GM19193 (cell line): ENCODE measurements at regions not wholly inside any gene's neighbourhood (a gene's known extent, or its start where the extent isn't known, plus 50 kb on each side); places are given as distances from the start of the nearest gene placed in this dataset.

Source experiments
- POLR2A ChIP-seq: IDR thresholded peaks from 4 replicates; pipeline ENCODE4 v1.6.1; 2011; ENCODE audit not compliant: insufficient read depth, insufficient read length; ENCODE audit errors: extremely low read depth

DNA sequence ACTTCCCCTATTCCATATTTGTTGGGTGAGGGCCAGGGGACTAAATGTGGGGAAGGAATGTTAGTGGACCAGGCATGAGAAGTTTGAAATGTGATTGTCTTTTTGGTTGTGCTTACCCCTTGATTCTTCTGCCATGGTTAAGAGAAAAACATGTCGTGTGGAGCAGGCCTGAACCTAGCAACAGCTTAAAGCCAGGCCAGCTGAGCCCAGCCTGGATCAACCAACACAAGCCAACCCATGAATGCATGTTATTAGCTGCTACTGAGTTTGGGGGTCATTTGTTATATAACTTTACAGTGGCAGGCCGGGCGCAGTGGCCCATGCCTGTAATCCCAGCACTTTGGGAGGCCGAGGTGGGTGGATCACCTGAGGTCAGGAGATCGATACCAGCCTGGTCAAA, 52.4 kb upstream of the TRIO start:
- TF ChIP-seq POLR2A: no peak

DNA sequence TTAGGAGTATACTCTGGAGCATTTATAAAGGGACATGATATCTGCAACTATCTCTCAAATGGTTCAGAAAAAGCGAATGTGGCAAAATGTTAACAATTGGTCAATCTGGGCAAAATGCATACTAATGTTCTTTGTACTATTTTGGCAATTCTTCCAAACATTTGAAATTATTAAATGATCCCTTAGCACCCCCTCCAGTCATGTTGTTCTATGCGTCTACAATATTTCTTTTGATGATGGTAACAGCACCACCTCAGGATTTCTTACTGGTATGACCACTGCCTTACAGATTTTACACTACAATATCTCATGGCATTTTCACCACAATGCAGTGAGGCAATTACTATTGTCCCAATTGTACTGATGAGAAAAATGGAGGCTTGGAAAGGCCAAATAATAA, 52.9 kb upstream of the TRIO start:
- TF ChIP-seq POLR2A: no peak

DNA sequence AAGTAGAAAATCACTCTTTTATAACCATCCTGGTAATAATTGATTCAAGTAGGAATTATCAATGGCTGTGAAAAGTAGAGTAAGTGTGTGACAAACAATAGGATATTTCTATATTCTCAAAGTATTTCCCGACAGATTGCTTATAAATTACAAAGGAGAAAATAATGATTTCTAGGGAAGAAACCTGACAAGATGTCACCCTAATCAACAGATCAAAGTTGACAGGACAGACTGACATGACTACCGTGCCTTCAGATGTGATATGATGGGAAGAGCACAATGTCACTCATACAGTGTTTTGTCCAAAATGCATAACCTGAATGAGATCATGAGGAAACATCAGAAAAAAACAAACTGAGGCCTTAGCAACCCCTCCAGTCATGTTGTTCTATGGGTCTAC, 53.9 kb upstream of the TRIO start:
- TF ChIP-seq POLR2A: no peak

DNA sequence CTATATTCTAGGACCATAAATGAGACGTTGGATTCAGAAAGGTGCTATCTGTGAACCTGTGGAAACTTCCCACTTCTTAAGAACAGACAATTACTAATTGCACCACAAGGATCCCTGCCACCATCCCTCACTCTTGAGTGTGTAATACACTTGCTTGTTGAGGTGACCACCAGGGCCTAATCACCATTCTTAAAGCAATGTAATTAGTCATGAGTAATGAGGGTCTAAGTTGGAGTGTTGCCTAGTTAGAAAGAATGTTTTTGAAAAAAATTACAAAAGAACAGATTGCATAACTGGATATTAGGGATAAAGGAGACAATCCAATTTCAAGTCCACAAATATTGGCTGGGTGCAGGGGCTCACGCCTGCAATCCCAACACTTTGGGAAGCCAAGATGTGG, 56.9 kb upstream of the TRIO start:
- no peak for TF ChIP-seq POLR2A

DNA sequence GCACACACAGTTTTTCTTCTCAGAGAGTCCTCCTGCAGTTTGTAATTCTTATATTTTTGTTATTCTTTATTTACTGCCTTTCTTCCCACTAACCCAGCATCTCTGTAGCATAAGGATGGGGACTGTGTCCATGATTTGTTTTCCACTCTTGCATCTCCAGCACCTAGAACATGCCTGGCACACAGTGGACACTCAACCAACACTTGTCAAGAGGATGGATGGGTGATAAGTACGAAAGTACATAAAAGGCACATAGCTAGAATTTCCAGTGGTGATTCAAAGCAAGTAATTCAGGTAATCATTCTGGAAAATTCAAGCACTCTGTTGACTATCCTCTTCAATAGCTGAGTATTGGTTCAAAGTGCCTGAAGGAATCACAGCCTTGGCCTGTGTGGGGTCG, 60.2 kb upstream of the TRIO start:
- no peak for TF ChIP-seq POLR2A

DNA sequence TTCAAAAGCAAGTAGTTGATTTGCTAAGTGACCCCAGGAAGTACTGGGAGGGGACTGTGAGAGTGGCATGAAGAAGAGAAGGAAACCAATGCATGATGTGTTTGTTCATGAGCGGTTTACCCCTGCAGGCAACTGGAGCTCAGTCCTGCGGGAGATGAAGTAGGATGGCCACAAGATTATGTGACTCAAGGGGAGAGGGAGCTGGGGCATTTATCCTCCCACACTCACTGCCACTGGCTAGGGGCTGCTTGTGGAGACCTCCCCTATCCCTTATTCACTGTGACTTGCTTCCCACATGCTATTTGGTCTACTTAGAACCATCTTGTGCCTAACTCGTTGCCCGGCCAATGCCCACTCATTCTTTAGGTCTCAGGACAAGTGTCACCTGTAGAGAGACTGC, 60.6 kb upstream of the TRIO start:
- no peak for TF ChIP-seq POLR2A

DNA sequence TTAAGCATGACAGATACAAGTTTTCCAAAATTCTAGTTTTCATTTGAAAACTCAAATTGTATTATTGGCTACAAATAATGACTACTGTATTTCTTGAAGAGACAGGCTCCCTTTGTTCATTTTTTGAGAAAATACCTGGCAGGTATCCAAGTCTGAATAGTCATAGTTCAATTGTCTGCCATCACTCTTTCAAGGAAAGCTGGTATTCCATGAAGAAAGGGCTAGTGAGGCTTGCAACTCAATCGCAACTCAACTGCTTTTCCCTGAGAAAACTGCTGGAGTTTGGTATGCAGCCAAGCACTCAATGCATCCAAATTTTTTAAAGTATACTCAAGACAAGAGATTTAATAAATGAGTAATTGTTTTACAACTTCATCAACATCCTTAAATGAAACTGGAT, 61.4 kb upstream of the TRIO start:
- TF ChIP-seq POLR2A: no peak

DNA sequence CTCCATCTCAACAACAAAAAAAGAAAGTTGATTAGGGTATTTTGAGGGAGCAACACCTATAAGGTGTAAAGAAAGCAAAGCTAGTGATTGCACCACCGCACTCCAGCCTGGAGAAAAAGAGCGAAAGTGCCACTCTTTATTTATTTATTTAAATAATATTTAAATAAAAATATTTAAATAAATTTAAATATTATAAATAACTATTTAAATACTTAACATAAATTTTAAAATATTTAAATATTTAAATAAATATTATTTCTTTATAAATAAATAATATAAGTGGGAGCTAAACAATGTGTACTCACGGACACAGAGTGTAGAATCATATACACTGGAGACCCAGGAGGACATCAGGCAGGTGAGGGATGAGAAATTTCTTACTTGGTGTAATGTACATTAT, 64.4 kb upstream of the TRIO start:
- TF ChIP-seq POLR2A: no peak

DNA sequence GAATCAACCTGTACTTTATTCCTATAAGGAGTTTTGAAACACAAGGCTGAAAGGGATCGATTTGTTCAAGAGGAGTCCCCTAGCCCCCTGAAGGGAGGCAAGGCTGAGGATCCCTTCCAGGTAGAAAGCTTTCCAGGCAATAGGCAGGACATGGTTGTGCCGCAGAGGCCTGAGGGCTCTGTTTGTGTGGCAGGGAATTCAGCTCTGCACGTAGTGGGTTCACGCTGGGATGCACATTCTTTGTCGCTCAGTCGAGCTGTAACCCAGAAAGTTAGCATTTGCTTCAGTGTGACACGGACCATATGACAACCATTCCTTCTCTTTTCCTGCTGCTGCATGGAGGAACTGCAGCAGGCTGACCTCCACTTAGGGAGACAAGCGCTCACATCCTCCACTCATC, 65.6 kb upstream of the TRIO start:
- no peak for TF ChIP-seq POLR2A

DNA sequence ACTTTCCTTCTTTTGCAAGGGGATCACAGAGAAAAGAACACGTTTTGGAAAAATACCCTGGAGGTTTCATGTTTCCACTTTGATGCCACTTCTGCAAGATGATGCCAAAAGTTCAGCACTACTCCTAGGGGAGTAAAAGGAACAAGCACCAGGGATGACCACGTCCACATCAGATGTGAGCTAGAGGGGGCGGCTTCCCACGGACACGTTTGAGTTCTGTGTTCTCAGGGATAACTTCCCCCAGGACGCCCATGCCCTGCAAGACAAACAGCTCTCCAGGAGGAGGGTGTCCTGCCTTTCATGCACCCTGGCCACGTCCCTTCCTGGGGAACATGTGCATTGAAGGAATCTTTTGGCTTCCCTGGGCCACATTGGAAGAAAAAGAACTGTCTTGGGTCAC, 66.6 kb upstream of the TRIO start:
- no peak for TF ChIP-seq POLR2A

DNA sequence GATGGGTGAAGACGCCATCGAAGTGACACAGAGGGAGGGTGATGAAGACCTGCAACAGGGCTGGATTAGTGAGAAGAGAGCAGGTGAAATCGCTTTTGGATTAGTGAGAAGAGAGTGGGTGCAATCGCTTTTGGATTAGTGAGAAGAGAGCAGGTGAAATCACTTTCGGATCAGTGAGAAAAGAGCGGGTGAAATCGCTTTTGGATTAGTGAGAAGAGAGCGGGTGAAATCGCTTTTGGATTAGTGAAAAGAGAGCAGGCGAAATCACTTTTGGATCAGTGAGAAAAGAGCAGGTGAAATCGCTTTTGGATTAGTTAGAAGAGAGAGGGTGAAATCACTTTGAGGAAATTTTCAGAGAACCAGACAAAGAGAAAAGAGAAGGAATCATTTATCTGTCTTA, 67.2 kb upstream of the TRIO start:
- TF ChIP-seq POLR2A: no peak

DNA sequence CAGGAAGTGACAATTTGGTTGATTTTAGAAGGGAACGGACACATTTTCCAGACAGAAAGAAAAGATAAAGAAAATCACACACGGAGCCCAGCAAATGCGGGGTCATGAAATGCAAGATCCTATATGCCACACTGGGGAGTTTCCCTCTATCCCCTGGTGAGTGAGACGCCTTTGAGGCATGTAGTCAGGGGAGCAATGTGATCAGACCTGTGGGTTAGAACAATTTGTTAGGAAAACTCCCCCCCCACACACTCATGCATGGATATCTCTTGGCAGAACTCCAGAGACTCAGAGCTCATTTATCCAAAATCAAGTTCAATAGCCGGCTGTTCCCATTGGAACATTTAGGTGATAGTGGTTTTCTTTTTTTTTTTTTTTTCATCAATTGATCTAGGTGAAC, 71.7 kb upstream of the TRIO start:
- TF ChIP-seq POLR2A: no peak

DNA sequence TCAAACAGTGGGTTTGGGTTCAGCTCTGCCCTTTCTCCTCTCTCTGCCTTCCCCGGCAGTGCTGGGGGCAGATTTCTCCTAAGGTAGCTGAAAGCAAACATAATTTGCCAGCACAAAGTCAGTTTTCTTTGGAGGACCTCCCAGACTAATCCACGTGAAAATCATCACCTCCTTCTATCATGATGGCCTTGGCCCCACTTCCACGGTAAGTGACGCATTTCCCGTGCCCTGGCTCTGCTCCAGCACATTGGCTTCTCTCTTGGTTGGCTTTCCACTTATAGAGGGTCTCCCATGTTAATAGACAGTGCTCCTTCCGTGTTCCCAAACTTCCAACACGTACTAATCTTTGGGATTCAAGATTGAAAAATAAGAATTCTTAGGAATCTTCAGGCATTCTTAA, 74.1 kb upstream of the TRIO start:
- no peak for TF ChIP-seq POLR2A

DNA sequence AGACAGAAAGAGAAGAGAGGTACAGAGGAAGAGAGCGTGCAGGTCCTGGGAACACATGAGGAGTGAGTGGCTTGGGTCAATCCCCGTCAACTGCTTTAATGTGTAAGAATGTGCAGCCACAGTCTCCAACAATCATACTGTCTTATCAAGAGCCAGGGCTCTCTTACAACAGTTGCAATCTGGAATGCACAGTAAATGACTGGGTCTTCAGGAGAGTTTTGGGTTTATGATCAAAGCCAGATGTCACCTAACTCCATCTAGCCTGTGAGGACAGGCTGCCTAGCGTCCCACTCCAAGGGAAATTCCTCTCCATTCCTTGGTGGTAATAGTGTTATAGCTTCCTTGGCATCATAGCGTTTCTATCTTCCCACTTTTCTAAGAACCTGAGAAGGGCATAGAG, 75.0 kb upstream of the TRIO start:
- no peak for TF ChIP-seq POLR2A

DNA sequence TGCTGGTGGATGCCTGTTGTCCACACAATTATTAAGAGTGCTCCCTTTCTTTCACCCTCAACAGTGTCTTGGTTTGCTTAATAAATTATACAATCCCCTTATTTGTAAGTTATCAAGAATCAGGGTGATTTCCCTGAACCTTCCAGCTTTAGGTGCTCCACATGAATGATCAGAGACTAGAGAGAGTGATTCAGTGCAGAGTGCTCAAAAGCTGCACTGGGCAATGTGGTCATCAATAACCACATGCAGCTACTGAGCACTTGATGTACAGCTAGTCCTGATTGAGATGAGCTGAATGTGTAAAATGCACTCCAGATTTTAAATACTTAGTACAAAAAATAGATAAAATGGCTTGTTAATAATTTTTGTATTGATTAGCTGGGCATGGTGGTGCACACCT, 76.8 kb upstream of the TRIO start:
- TF ChIP-seq POLR2A: no peak

DNA sequence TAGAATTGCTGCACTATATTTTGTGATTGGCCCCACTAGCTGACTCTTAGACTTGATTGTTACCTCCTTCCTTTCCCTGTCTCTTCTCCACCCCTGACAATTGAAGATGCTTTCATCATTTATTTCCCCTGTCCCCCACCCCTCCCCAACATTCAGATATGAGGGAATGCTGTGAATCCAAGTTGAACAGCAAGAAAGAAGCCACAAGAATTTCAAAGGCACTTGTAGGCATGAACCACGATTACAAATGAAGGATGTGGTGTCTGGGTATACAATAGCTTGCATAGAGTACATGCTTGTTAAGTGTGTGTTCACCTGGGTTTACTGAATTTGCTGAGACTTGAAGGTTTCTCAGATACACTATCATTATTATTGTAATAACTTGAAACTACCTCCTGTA, 78.3 kb upstream of the TRIO start:
- TF ChIP-seq POLR2A: no peak

DNA sequence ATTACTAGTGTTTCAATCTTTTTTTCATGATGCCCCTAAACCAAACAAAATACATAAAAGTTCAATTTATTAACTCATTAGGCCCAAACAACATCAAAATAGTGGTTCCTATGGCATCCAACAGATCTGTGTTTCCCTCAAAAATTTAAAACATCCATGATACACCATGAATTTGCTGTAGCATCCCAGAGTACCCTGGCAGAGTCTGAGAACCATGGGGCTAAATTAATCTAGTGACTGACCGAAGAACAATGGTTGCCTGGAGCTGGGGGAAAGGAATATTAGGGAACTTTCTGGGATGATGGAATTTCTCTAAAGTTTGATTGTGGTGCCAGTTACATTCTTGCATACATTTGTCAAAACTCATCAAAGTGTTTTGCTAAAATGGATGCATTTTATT, 79.5 kb upstream of the TRIO start:
- no peak for TF ChIP-seq POLR2A

DNA sequence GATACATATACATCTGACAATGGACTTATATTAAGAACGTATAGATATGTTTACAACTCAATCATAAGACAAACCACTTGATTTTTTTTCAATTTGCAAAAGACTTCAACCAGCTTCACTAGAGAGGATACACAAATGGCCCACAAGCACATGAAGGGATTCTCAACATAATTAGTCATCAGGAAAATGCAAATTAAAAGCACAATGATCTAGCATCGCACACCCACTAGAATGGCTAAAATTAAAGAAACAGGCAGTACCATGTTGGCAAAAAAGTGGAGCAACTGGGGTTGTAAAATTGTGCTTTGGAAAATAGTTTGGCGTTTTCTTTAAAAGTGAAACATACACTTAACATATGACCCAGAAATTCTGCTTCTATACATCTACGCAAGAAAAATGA, 80.0 kb upstream of the TRIO start:
- no peak for TF ChIP-seq POLR2A
